Right lobe of liver (tissue), 6 donors: ENCODE measurements at regions not wholly inside any gene's neighbourhood (a gene's known extent, or its start where the extent isn't known, plus 50 kb on each side); places are given as distances from the start of the nearest gene placed in this dataset.

ENCODE experiments used
- ATAC-seq, 4 donors: fragments of 200-7000 bp; cut with Tn5 transposase; one replicate each; pipeline ENCODE4 v1.9.1; 2020; ENCODE audit warnings: mild to moderate bottlenecking in 4 of 4, moderate library complexity in 4 of 4
- DNase-seq, 3 donors: peaks; one replicate each; pipeline ENCODE4 v3.0.0-alpha.2; 2020
- H3K27ac ChIP-seq, 3 donors: fragments of 200-600 bp; one replicate each; pipeline ENCODE4 v1.8.0; 2022
- H3K27me3 ChIP-seq, 2 donors: fragments of 200-600 bp; one replicate each; pipeline ENCODE4 v1.8.0; 2022
- H3K36me3 ChIP-seq, 4 donors: fragments of 200-600 bp; sonication (generic) in 1 of 4; one replicate each; pipeline versions ENCODE4 v1.5.1 to v1.8.0; 2017 to 2022; ENCODE audit warnings: control low read depth in 1 of 4
- H3K4me1 ChIP-seq, 4 donors: fragments of 200-600 bp; sonication (generic) in 1 of 4; one replicate each; pipeline versions ENCODE4 v1.5.1 to v1.8.0; 2017 to 2022; ENCODE audit warnings: control low read depth in 1 of 4
- H3K4me3 ChIP-seq, 3 donors: fragments of 200-600 bp; one replicate each; pipeline ENCODE4 v1.8.0; 2022
- H3K9me3 ChIP-seq, 4 donors: fragments of 200-600 bp; sonication (generic) in 1 of 4; one replicate each; pipeline versions ENCODE4 v1.5.1 to v1.8.0; 2017 to 2022; ENCODE audit warnings: control low read depth in 1 of 4
- CTCF ChIP-seq, 4 donors: fragments of 200-600 bp in 3 of 4; fragments of 450-650 bp in 1 of 4; IDR thresholded peaks; one replicate each; pipeline versions ENCODE4 v1.5.1 to v1.8.0; 2016 to 2022; ENCODE audit warnings: antibody characterized with exemption in 4 of 4, mild to moderate bottlenecking in 2 of 4
- POLR2A ChIP-seq: fragments of 450-650 bp; IDR thresholded peaks from one replicate; pipeline ENCODE4 v1.6.1; 2017; ENCODE audit warnings: antibody characterized with exemption, mild to moderate bottlenecking
- WGBS: methylation state at CpG from one replicate; pipeline ENCODE4 v1.1.6; 2018; ENCODE audit warnings: low coverage, low lambda C conversion rate; ENCODE audit not compliant: insufficient coverage; ENCODE audit errors: missing lambda C conversion rate; 5-methylcytosine and 5-hydroxymethylcytosine counted together
- intact Hi-C, 2 donors: fragments of 100-400 bp; cut with DNase I; formaldehyde crosslinking; loops; one replicate each; pipeline versions ENCODE4 v1.11.2 to v1.14.1; 2022
- donor health status: DM: no; HTN: yes; CAD: no.
- donor health status: DM: no; HTN: no; CAD: no.
- donor health status: DM: no; HTN: no; CAD: no.
- donor health status: DM: no; HTN: yes; CAD: no.
- donor health status: DM: no; HTN: yes; CAD: no.

- no peaks in the 10 kb centered on the region for H3K4me1 ChIP-seq
- ATAC-seq (no peak), DNase-seq (no peak)
- H3K36me3 ChIP-seq, result no peaks in the 10 kb centered on the region
- H3K9me3 ChIP-seq, result no peaks in the 10 kb centered on the region
- intact Hi-C loops, result no loop called here
- no peak overlapping the region for H3K4me3 ChIP-seq
- 80% methylated on average over 1 of the region's 1 CpG for WGBS
- no peaks in the 10 kb centered on the region for H3K27me3 ChIP-seq
- H3K27ac ChIP-seq, result no peak overlapping the region
- TF ChIP-seq POLR2A (no peak), CTCF (IDR thresholded peaks at IDR 0.05) (no peak)
Measured at GRCh38 chr9:90741036-90741435, 60.6 kb upstream of the SYK start.

GRCh38 chr9:90737742-90738141 lies 63.9 kb upstream of the SYK start:
- Histone ChIP-seq H3K4me3 (no peak overlapping the region), H3K27ac (no peak overlapping the region), H3K9me3 (no peaks in the 10 kb centered on the region), H3K27me3 (no peaks in the 10 kb centered on the region), H3K4me1 (no peaks in the 10 kb centered on the region), H3K36me3 (no peaks in the 10 kb centered on the region)
- no peak for TF ChIP-seq POLR2A
- DNase-seq (no peak), ATAC-seq (no peak)
- intact Hi-C loops, result no loop called here
- 63% methylated on average over 1 of the region's 1 CpG for WGBS

GRCh38 chr9:90735952-90736351 lies 65.7 kb upstream of the SYK start:
- no peak for ATAC-seq
- 64% methylated on average over 1 of the region's 1 CpG for WGBS
- Histone ChIP-seq H3K9me3 (no peaks in the 10 kb centered on the region), H3K4me1 (no peaks in the 10 kb centered on the region), H3K27me3 (no peaks in the 10 kb centered on the region), H3K36me3 (no peaks in the 10 kb centered on the region), H3K27ac (no peak overlapping the region), H3K4me3 (no peak overlapping the region)
- no peak for DNase-seq
- intact Hi-C loops, result no loop called here
- TF ChIP-seq POLR2A, result no peak

- H3K4me1 ChIP-seq, result no peaks in the 10 kb centered on the region
Measured at GRCh38 chr9:90734631-90735030, 67.0 kb upstream of the SYK start.

GRCh38 chr9:90729351-90729750 lies 72.3 kb upstream of the SYK start:
- Histone ChIP-seq H3K27me3 (no peaks in the 10 kb centered on the region), H3K4me3 (no peak overlapping the region), H3K9me3 (no peaks in the 10 kb centered on the region), H3K4me1 (no peaks in the 10 kb centered on the region), H3K36me3 (no peaks in the 10 kb centered on the region), H3K27ac (no peak overlapping the region)
- intact Hi-C loops, result no loop called here
- TF ChIP-seq POLR2A, result no peak
- DNase-seq (no peak), ATAC-seq (no peak)
- no CpG with 5 or more reads among the region's 24 CpGs for WGBS

More at GRCh38 chr9:90734631-90735030, 67.0 kb upstream of the SYK start:
- WGBS, result 71% methylated on average over 7 of the region's 7 CpGs
- H3K4me3 ChIP-seq, result no peak overlapping the region
- no peak for ATAC-seq
- no peaks in the 10 kb centered on the region for H3K36me3 ChIP-seq
- TF ChIP-seq POLR2A (no peak), CTCF (IDR thresholded peaks at IDR 0.05) (no peak)
- no peak for DNase-seq
- H3K9me3 ChIP-seq, result no peaks in the 10 kb centered on the region
- intact Hi-C loops, result no loop called here
- H3K27ac ChIP-seq, result no peak overlapping the region
- no peaks in the 10 kb centered on the region for H3K27me3 ChIP-seq

- no peaks in the 10 kb centered on the region for H3K27me3 ChIP-seq
- H3K36me3 ChIP-seq, result no peaks in the 10 kb centered on the region
- no peak for DNase-seq
- ATAC-seq, result no peak
- no peak overlapping the region for H3K27ac ChIP-seq
- no peaks in the 10 kb centered on the region for H3K9me3 ChIP-seq
- no peak for TF ChIP-seq POLR2A
- no peak for TF ChIP-seq CTCF (IDR thresholded peaks at IDR 0.05)
- WGBS, result 79% methylated on average over 6 of the region's 6 CpGs
- no peaks in the 10 kb centered on the region for H3K4me1 ChIP-seq
- H3K4me3 ChIP-seq, result no peak overlapping the region
- intact Hi-C loops, result no loop called here
Measured at GRCh38 chr9:90727488-90727887, 74.1 kb upstream of the SYK start.
